CD4-positive, alpha-beta T cell (primary cell): ENCODE measurements at regions not wholly inside any gene's neighbourhood (a gene's known extent, or its start where the extent isn't known, plus 50 kb on each side); places are given as distances from the start of the nearest gene placed in this dataset.

Experiments
- ATAC-seq: fragments of 200-7000 bp; cut with Tn5 transposase; one replicate; pipeline ENCODE4 v1.10.0; 2022; ENCODE audit warnings: mild to moderate bottlenecking; ENCODE audit not compliant: poor library complexity
- CTCF ChIA-PET: fragments of 350-600 bp; sonication (Branson Sonifier 250); formaldehyde crosslinking; loops from one replicate; lab custom pipeline; 2021; ENCODE audit warnings: antibody characterized with exemption, inconsistent platforms; lab: Charles Lee
- POLR2A ChIA-PET: fragments of 350-600 bp; sonication (Branson Sonifier 250); formaldehyde crosslinking; loops from one replicate; lab custom pipeline; 2021; ENCODE audit warnings: antibody characterized with exemption, inconsistent platforms; lab: Charles Lee
- DNase-seq, 14 experiments: peaks; one replicate each; pipeline ENCODE4 v3.0.0-alpha.2; 2013 to 2020; ENCODE audit warnings: mixed read lengths in 2 of 14
- H3K27ac ChIP-seq, 2 donors: one replicate each; pipeline versions ENCODE4 v1.5.1 to v1.7.0; 2013; ENCODE audit warnings: low read length in 2 of 2, low read depth in 1 of 2, mild to moderate bottlenecking in 1 of 2
- H3K27me3 ChIP-seq, 2 experiments: 1 replicate in 1 of 2; 2 replicates in 1 of 2; pipeline versions ENCODE4 v1.6.1 to v1.7.0; 2013; ENCODE audit warnings: low read length in 2 of 2, control low read depth in 1 of 2, mild to moderate bottlenecking in 1 of 2, moderate library complexity in 1 of 2; ENCODE audit not compliant: insufficient read depth in 2 of 2, control insufficient read depth in 1 of 2
- H3K36me3 ChIP-seq: one replicate; pipeline ENCODE4 v1.6.1; 2013; ENCODE audit warnings: low read length, control low read depth; ENCODE audit not compliant: insufficient read depth
- H3K4me1 ChIP-seq: one replicate; pipeline ENCODE4 v1.6.1; 2013; ENCODE audit warnings: low read length, control low read depth; ENCODE audit not compliant: insufficient read depth
- H3K4me3 ChIP-seq: one replicate; pipeline ENCODE4 v1.5.1; 2013; ENCODE audit warnings: mild to moderate bottlenecking, low read length, moderate library complexity
- H3K9me3 ChIP-seq, 2 experiments: 1 replicate in 1 of 2; 2 replicates in 1 of 2; pipeline versions ENCODE4 v1.6.1 to v1.7.0; 2013; ENCODE audit warnings: low read length in 2 of 2, mild to moderate bottlenecking in 2 of 2, control low read depth in 1 of 2, moderate library complexity in 1 of 2; ENCODE audit not compliant: control insufficient read depth in 1 of 2, insufficient read depth in 1 of 2
- H3K27ac Mint-ChIP-seq: one replicate; pipeline ENCODE4 v1.8.0; 2020; ENCODE audit warnings: mixed read lengths
- H3K27me3 Mint-ChIP-seq: one replicate; pipeline ENCODE4 v1.8.0; 2021; ENCODE audit warnings: mixed read lengths
- H3K36me3 Mint-ChIP-seq: one replicate; pipeline ENCODE4 v1.8.0; 2021; ENCODE audit warnings: low read depth, mixed read lengths
- H3K4me1 Mint-ChIP-seq: one replicate; pipeline ENCODE4 v1.8.0; 2021; ENCODE audit warnings: low read depth, mixed read lengths
- H3K4me3 Mint-ChIP-seq: one replicate; pipeline ENCODE4 v1.8.0; 2020; ENCODE audit warnings: mild to moderate bottlenecking, mixed read lengths
- H3K9me3 Mint-ChIP-seq: one replicate; pipeline ENCODE4 v1.8.0; 2020; ENCODE audit warnings: mixed read lengths
- intact Hi-C, 2 experiments: fragments of 100-400 bp; cut with DNase I in 1 of 2; cut with micrococcal nuclease in 1 of 2; formaldehyde crosslinking; loops; one replicate each; pipeline versions ENCODE4 v1.15.1 to v1.9.0; 2023 to 2025; cut with DNase I, micrococcal nuclease
- TF ChIP-seq, protein P1 (sequence below): fragments of 200-600 bp; IDR thresholded peaks from one replicate; pipeline ENCODE4 v1.8.0; 2022; ENCODE audit warnings: antibody characterized with exemption, mild to moderate bottlenecking

DNA sequence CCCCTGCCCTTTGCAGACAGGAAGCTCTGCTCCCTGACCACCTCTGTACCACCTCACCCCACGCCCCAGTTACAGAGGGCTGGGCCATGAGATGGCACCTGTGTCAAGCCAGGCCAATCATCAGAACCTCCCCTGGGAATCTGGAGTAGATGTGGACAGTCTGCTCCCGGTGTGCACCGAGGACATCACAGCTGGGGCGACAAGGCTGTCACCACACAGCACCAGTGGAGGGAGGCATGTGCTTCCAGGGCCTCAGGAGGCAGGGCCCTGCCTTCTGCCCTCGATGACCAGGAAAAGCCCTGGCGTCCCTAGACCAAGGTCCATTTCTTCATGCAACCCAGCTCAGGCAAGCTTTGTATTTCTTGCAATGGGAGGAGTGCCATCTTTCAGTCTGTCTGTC lies 309.5 kb downstream of the CTTN start:
- ATAC-seq (no peak), DNase-seq (no peak)
- Histone ChIP-seq H3K27ac (no peak overlapping the region), H3K36me3 (no peaks in the 10 kb centered on the region), H3K27me3 (peaks cover 0 to 4% of the 10 kb centered on the region in 2 experiments), H3K4me1 (no peaks in the 10 kb centered on the region), H3K4me3 (no peak overlapping the region), H3K9me3 (peaks cover 0 to 20% of the 10 kb centered on the region in 2 experiments)
- Mint-ChIP-seq H3K27me3 (peaks cover 16% of the 10 kb centered on the region), H3K36me3 (no peaks in the 10 kb centered on the region), H3K4me1 (no peaks in the 10 kb centered on the region), H3K4me3 (no peak overlapping the region), H3K9me3 (no peaks in the 10 kb centered on the region), H3K27ac (no peak overlapping the region)
- intact Hi-C loops = no loop called here
- POLR2A ChIA-PET = no interaction called here
- CTCF ChIA-PET = no interaction called here
- TF ChIP-seq, protein P1, sequence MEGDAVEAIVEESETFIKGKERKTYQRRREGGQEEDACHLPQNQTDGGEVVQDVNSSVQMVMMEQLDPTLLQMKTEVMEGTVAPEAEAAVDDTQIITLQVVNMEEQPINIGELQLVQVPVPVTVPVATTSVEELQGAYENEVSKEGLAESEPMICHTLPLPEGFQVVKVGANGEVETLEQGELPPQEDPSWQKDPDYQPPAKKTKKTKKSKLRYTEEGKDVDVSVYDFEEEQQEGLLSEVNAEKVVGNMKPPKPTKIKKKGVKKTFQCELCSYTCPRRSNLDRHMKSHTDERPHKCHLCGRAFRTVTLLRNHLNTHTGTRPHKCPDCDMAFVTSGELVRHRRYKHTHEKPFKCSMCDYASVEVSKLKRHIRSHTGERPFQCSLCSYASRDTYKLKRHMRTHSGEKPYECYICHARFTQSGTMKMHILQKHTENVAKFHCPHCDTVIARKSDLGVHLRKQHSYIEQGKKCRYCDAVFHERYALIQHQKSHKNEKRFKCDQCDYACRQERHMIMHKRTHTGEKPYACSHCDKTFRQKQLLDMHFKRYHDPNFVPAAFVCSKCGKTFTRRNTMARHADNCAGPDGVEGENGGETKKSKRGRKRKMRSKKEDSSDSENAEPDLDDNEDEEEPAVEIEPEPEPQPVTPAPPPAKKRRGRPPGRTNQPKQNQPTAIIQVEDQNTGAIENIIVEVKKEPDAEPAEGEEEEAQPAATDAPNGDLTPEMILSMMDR = no peak

DNA sequence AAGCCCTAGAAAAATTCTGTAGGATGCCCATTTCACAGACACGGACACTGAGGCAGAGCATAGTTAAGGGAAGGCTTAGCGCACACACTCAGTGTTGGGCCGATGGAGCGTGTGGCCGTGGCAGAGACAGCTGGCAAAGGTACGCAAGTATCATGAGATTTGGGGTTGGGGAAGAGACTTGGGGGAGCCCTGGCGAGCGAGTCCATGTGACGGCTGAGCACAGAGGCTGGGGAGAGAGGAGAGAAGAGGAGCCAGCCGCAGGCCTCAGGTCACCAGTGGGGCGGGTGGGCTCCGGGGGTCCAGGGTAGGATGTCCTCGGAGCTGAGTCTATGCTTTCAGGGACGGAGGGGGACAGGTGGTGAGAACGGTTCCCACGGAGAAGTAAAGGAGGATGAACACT lies 311.3 kb downstream of the CTTN start:
- Histone ChIP-seq H3K4me1 (no peaks in the 10 kb centered on the region), H3K9me3 (peaks cover 0 to 3% of the 10 kb centered on the region in 2 experiments), H3K36me3 (no peaks in the 10 kb centered on the region), H3K27me3 (peaks cover 0 to 6% of the 10 kb centered on the region in 2 experiments), H3K27ac (no peak overlapping the region), H3K4me3 (no peak overlapping the region)
- CTCF ChIA-PET = no interaction called here
- TF ChIP-seq, protein P1 = no peak
- Mint-ChIP-seq H3K4me1 (no peaks in the 10 kb centered on the region), H3K4me3 (no peak overlapping the region), H3K27ac (no peak overlapping the region), H3K27me3 (peaks cover 16% of the 10 kb centered on the region), H3K9me3 (no peaks in the 10 kb centered on the region), H3K36me3 (no peaks in the 10 kb centered on the region)
- DNase-seq (no peak), ATAC-seq (no peak)
- POLR2A ChIA-PET = no interaction called here
- intact Hi-C loops = no loop called here

DNA sequence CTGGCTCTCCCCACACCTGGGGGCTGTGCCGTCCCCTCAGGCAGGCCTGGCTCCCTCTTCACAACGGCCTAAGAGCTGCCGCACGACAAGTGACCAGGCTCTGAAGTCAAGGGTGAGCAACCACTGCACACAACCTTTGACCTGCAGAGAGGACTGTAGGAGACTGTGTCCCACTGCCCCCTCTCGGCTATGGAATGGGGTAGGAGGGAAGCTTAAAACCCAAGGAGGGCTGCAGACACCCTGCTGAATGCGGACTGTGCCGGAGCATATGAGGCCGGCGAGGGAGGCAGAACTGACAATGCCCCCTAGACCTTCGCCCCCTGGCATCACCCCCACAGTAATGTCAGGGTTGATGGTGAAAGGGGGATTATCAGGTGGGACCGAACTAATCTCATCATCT lies 311.9 kb downstream of the CTTN start:
- CTCF ChIA-PET = no interaction called here
- H3K27ac Mint-ChIP-seq = no peak overlapping the region

More for the DNA sequence above, 311.9 kb downstream of the CTTN start:
- no peaks in the 10 kb centered on the region for H3K9me3 Mint-ChIP-seq
- intact Hi-C loops = no loop called here
- ATAC-seq (no peak), DNase-seq (no peak)
- Histone ChIP-seq H3K4me1 (no peaks in the 10 kb centered on the region), H3K4me3 (no peak overlapping the region), H3K27me3 (peaks cover 0 to 9% of the 10 kb centered on the region in 2 experiments), H3K9me3 (peaks cover 0 to 3% of the 10 kb centered on the region in 2 experiments), H3K27ac (no peak overlapping the region), H3K36me3 (no peaks in the 10 kb centered on the region)
- H3K4me3 Mint-ChIP-seq = no peak overlapping the region
- H3K36me3 Mint-ChIP-seq = no peaks in the 10 kb centered on the region
- POLR2A ChIA-PET = no interaction called here
- H3K27me3 Mint-ChIP-seq = peaks cover 16% of the 10 kb centered on the region
- TF ChIP-seq, protein P1 = no peak
- no peaks in the 10 kb centered on the region for H3K4me1 Mint-ChIP-seq
